K562 (cell line): ENCODE measurements at regions not wholly inside any gene's neighbourhood (a gene's known extent, or its start where the extent isn't known, plus 50 kb on each side); places are given as distances from the start of the nearest gene placed in this dataset.

Source experiments
- BRCA1 ChIP-seq, 2 experiments: fragments of 450-650 bp in 1 of 2; sonication (generic) in 1 of 2; formaldehyde crosslinking in 1 of 2; IDR thresholded peaks; 2 replicates each; pipeline versions ENCODE4 v1.5.0 to v1.6.1; 2017 to 2020; ENCODE audit warnings: mild to moderate bottlenecking in 1 of 2, missing genetic modification reagents in 1 of 2
- ELF4 ChIP-seq: fragments of 450-650 bp; formaldehyde crosslinking; IDR thresholded peaks from 2 replicates; pipeline ENCODE4 v1.4.0; 2022; ENCODE audit warnings: missing genetic modification characterization
- FOS ChIP-seq: IDR thresholded peaks from 3 replicates; pipeline ENCODE4 v1.6.1; 2011; ENCODE audit not compliant: insufficient read length; ENCODE audit errors: extremely low read depth
- HNRNPUL1 ChIP-seq: fragments of 200-400 bp; formaldehyde crosslinking; IDR thresholded peaks from 2 replicates; pipeline ENCODE4 v1.6.1; 2017; ENCODE audit warnings: low read length
- MAFG ChIP-seq: fragments of 450-650 bp; conservative IDR thresholded peaks from 2 replicates; pipeline ENCODE4 v1.6.1; 2016; ENCODE audit warnings: missing genetic modification characterization, missing compliant biosample characterization
- MXI1 ChIP-seq: IDR thresholded peaks from 2 replicates; pipeline ENCODE4 v1.6.1; 2011; ENCODE audit warnings: low read depth, mild to moderate bottlenecking, improper control_type of control experiment, low read length
- NCOA6 ChIP-seq: fragments of 450-650 bp; IDR thresholded peaks from 2 replicates; pipeline ENCODE4 v1.6.1; 2017; ENCODE audit warnings: mild to moderate bottlenecking
- PHF21A ChIP-seq: fragments of 450-650 bp; IDR thresholded peaks from 2 replicates; pipeline ENCODE4 v1.6.1; 2017; ENCODE audit warnings: low read depth, borderline replicate concordance
- SIN3A ChIP-seq, 2 experiments: fragments of 150-350 bp in 1 of 2; IDR thresholded peaks; 2 replicates each; pipeline ENCODE4 v1.6.1; 2011 to 2016; ENCODE audit warnings: borderline replicate concordance in 2 of 2, low read depth in 2 of 2, low read length in 2 of 2, mild to moderate bottlenecking in 2 of 2, moderate library complexity in 2 of 2; ENCODE audit not compliant: control insufficient read depth in 1 of 2
- ZNF274 ChIP-seq: IDR thresholded peaks from 2 replicates; pipeline ENCODE4 v1.6.1; 2011; ENCODE audit warnings: low read depth, mild to moderate bottlenecking, low read length, moderate library complexity, borderline replicate concordance
- ZNF324 ChIP-seq: fragments of 250-450 bp; sonication (Bioruptor Pico); IDR thresholded peaks from 2 replicates; pipeline ENCODE4 v1.4.0; 2020; ENCODE audit warnings: mild to moderate bottlenecking
- TF ChIP-seq, protein P1 (sequence below), 3 experiments: IDR thresholded peaks in 2 of 3; conservative IDR thresholded peaks in 1 of 3; 2 replicates each; pipeline ENCODE4 v1.5.1; 2011 to 2012; ENCODE audit warnings: low read length in 3 of 3, mild to moderate bottlenecking in 3 of 3, control low read depth in 2 of 3, improper control_type of control experiment in 1 of 3, inconsistent platforms in 1 of 3, low read depth in 1 of 3, mixed read lengths in 1 of 3, moderate library complexity in 1 of 3; ENCODE audit not compliant: insufficient read depth in 2 of 3

DNA sequence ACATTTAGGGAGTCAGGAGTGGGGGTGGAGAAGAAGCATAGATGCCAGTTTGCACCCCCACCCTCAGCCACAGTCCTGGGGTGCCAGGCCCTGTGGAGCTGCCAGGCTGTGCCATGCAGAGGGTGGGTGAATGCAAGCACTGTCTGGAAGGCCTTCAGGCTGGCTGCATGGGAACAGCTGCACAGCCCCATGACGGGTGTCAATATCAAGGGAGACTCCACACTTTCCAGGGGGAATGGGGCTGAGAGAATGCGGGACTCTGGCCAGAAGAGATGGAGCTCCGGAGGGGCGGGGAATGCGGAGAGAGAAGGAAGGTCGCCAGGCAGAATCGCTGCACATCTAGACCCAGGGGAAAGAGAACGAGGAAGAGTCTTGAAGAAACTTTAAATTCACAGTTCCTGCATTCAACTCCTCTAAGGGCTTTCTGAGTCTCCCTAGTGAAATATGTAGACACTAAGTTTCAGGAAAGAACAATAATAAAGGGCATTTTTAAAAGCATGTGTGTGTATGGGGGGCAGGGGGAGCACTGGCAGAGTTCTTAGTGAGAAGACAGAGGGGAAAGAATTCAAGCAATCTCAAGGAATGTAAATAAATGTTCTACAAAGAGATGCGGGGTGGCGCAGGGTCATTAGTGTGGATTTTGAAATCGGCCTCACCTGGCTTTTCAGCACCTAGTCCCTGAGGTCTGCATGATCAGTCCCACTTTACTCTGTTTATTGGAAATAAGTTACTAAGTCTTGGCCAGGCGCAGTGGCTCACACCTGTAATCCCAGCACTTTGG is 59.1 kb downstream of the BOD1 start:
- TF ChIP-seq HNRNPUL1 (no peak), ZNF324 (CRISPR knock-in tag) (no peak), MAFG (tag) (no peak), SIN3A (IDR thresholded peaks at IDR 0.05; ENCODE audit: borderline replicate concordance in 2 of 2, control insufficient read depth in 1 of 2, low read depth in 2 of 2, low read length in 2 of 2) (no peak), MXI1 (no peak), FOS (no peak), NCOA6 (no peak), ELF4 (CRISPR knock-in tag) (no peak), BRCA1 (IDR thresholded peaks at IDR 0.05) (no peak), BRCA1 (CRISPR knock-in tag; IDR thresholded peaks at IDR 0.05) (no peak), ZNF274 (no peak), PHF21A (no peak)
- TF ChIP-seq, protein P1, sequence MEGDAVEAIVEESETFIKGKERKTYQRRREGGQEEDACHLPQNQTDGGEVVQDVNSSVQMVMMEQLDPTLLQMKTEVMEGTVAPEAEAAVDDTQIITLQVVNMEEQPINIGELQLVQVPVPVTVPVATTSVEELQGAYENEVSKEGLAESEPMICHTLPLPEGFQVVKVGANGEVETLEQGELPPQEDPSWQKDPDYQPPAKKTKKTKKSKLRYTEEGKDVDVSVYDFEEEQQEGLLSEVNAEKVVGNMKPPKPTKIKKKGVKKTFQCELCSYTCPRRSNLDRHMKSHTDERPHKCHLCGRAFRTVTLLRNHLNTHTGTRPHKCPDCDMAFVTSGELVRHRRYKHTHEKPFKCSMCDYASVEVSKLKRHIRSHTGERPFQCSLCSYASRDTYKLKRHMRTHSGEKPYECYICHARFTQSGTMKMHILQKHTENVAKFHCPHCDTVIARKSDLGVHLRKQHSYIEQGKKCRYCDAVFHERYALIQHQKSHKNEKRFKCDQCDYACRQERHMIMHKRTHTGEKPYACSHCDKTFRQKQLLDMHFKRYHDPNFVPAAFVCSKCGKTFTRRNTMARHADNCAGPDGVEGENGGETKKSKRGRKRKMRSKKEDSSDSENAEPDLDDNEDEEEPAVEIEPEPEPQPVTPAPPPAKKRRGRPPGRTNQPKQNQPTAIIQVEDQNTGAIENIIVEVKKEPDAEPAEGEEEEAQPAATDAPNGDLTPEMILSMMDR (IDR thresholded peaks at IDR 0.05 in 2 of 3, conservative IDR thresholded peaks at IDR 0.05 in 1 of 3; ENCODE audit: insufficient read depth in 2 of 3, low read depth in 1 of 3, low read length in 3 of 3) = no peak
